HFF-Myc (cell line): ENCODE measurements at regions not wholly inside any gene's neighbourhood (a gene's known extent, or its start where the extent isn't known, plus 50 kb on each side); places are given as distances from the start of the nearest gene placed in this dataset.
"Not testable (repeated sequence)": the region's sequence is repeated elsewhere in the genome, so short reads cannot be mapped to it uniquely, and the experiment has no call there.

Experiments used
- DNase-seq: peaks from one replicate; pipeline ENCODE4 v3.0.0-alpha.2; 2011; ENCODE audit warnings: low read depth; ENCODE audit errors: extremely low read depth
- H3K4me3 ChIP-seq: replicated peaks from 2 replicates; pipeline ENCODE4 v1.5.1; 2011; ENCODE audit warnings: low read depth, mild to moderate bottlenecking, control low read depth, low read length
- TF ChIP-seq, protein P1 (sequence below): IDR thresholded peaks from 2 replicates; pipeline ENCODE4 v1.5.1; 2012; ENCODE audit warnings: mild to moderate bottlenecking, low read depth, low read length, control low read depth; ENCODE audit errors: missing control alignments

DNA sequence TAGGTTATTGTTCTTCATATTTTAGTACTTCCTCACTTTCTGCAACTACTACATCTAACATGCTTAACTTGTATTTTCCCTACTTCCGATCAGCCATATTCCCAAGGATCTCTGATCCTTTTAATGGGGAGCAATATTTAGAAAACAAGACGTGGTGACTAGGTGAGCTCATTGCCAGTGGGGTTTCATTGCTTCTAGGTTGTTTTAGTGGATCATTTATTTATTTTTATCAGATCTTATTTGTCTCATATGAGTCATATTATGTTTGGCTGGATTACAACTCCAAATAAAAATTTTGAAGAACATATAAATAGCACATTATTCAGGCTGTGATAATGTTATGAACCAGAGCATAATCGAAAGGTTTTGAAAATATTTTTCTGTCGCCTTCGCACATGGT lies 480.9 kb upstream of the TMEFF2 start:
- TF ChIP-seq, protein P1, sequence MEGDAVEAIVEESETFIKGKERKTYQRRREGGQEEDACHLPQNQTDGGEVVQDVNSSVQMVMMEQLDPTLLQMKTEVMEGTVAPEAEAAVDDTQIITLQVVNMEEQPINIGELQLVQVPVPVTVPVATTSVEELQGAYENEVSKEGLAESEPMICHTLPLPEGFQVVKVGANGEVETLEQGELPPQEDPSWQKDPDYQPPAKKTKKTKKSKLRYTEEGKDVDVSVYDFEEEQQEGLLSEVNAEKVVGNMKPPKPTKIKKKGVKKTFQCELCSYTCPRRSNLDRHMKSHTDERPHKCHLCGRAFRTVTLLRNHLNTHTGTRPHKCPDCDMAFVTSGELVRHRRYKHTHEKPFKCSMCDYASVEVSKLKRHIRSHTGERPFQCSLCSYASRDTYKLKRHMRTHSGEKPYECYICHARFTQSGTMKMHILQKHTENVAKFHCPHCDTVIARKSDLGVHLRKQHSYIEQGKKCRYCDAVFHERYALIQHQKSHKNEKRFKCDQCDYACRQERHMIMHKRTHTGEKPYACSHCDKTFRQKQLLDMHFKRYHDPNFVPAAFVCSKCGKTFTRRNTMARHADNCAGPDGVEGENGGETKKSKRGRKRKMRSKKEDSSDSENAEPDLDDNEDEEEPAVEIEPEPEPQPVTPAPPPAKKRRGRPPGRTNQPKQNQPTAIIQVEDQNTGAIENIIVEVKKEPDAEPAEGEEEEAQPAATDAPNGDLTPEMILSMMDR: no peak
- H3K4me3 ChIP-seq: no peak overlapping the region
- no peak for DNase-seq

DNA sequence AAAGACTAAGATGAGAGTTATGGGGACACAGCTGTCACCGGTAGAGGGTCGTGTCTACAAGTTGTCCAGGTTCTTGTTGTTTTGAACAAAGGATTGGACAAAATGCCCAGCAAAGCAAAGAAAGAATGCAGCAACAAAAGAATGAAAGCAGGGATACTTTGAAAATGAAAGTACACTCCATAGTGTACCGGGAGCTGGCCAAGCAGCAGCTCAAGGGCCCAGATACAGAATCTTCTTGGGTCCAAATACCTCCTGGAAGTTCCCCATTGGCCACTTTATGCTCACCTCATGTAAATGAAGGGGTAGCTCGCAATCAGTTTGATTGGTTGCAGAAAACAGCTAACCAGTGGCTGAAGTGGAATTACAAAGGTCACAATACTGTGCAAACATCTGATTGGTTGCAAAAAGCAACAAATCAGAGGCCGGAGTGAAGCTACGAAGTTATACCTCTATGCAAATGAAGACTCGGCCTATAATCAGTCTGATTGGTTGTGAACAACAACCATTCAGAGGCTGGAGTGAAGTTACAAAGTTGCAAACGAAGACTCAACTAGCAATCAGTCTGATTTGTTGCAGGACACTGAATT lies 474.9 kb upstream of the TMEFF2 start:
- TF ChIP-seq, protein P1: no peak
- no peak for DNase-seq
- H3K4me3 ChIP-seq: no peak overlapping the region

DNA sequence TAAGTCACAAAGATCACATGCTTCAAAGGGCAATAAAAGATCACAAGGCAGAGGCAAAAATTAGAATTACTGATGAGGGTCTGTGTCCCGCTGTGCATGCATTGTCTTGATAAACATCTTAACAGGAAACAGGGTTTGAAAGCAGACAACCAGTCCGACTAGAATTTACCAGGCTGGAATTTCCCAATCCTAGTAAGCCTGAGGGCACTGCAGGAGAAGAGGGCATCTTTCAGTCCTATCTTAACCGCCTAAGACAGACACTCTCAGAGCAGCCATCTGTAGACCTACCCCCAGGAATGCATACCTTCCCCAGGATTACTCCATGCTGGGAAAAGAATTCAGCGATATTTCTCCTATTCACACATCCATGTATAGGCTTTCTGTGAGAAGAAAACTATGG lies 465.8 kb upstream of the TMEFF2 start:
- not testable (repeated sequence) for DNase-seq

DNA sequence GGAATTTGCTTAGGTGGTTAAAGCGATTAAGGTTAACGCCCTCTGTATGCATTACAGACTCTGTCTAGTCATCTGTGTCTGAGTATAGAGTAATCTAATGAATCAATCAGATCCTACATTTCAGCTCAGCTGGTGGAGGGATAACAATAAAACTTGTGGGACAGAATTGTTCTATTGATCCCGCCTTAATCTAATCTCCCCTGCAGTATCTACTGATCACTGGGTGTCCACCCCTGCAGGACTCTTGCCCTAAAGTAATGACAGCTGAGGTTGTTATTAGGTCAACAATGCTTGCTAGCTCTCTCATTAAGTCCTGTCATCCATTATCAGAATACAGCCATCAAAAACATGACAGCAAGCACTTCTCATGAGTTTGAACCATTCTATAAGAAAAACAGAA lies 462.6 kb upstream of the TMEFF2 start:
- no peak overlapping the region for H3K4me3 ChIP-seq
- TF ChIP-seq, protein P1: no peak
- DNase-seq: no peak

More for the DNA sequence above, 465.8 kb upstream of the TMEFF2 start:
- H3K4me3 ChIP-seq: not testable (repeated sequence)

DNA sequence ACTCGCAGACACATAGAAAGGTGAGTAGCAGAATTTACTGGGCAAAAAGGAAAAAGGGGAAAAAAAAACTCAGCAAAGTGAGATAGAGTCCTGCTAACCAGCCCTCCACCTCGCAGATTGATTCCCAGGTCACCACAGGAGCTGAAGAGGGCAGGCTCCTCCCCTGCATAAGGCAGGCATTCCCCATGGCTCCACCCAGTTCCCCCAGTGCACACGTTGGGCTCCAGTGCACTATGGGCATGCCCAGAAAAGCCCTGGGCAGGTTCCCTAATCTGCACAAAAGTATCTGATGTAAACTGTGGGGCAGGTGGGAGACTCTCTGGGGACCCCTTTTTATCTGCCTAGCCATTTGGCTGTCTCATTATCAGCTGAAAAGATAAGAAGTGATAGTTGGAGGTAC lies 461.2 kb upstream of the TMEFF2 start:
- TF ChIP-seq, protein P1: no peak
- H3K4me3 ChIP-seq: no peak overlapping the region
- no peak for DNase-seq

DNA sequence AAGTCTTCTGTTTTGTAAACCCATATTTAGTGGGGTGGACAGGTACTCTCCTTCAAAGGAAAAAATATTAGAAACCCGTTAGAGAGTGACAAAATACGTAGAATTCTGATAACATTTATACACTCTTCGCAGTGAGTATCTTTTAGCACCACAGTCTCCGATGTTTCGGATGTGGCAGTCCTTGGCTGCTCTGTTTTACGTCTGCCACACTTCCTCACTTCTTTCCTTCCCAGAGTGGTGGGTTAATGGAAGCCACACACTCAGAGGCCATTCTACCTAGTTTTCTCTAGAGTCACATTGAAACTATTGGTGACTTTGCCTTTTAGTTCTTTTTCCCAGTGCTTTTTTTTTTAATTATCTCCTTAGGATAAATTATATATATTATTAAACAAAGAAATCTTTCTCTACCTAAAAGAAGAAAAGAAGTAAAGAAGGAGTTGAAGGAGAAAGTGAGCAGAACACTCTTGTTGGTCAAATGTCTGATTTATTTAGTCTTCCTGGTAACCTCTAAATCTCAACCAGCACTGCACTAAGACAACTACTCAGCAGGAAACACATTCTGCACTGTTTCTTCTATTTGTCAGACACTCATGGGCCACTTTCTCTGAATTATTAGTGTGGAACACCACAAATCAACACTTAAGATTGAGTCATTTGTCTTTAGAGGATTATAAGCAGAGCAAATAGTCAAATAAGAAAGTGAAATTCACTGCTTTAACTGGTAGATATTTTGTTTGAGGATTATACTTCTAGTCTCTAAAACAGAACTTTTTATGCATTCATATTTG lies 451.3 kb upstream of the TMEFF2 start:
- DNase-seq: no peak

DNA sequence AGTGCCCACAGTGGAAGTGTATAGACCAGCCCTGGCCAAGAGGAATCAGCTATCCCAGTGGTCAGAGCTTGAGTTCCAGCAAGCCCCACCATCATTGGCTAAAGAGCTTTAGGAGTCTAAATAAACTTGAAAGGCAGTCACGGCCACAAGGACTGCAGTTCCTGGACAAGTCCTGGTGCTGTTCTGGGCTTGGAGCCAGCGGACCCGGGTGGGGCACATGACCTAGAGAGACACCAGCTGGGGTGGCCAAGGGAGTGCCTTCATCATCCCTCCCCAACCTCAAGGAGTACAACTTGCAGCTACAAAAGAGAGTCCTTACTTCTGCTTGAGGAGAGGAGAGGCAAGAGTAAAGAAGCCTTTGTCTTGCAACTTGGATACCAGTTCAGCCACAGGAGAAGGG lies 439.8 kb upstream of the TMEFF2 start:
- TF ChIP-seq, protein P1: no peak
- no peak overlapping the region for H3K4me3 ChIP-seq
- DNase-seq: no peak

More for the DNA sequence above, 451.3 kb upstream of the TMEFF2 start:
- no peak overlapping the region for H3K4me3 ChIP-seq
- TF ChIP-seq, protein P1: no peak
